T-cell (primary cell): ENCODE measurements at regions not wholly inside any gene's neighbourhood (a gene's known extent, or its start where the extent isn't known, plus 50 kb on each side); places are given as distances from the start of the nearest gene placed in this dataset.
"Not testable (repeated sequence)": the region's sequence is repeated elsewhere in the genome, so short reads cannot be mapped to it uniquely, and the experiment has no call there.

ENCODE experiments used
- ATAC-seq, 4 experiments: fragments of 200-7000 bp in 3 of 4; fragments of 150-1000 bp in 1 of 4; cut with Tn5 transposase; replicated peaks in 1 of 4; 1 replicate in 3 of 4; 2 replicates in 1 of 4; pipeline ENCODE4 v1.10.0; 2021; ENCODE audit warnings: moderate library complexity in 3 of 4, mild to moderate bottlenecking in 2 of 4, moderate number of reproducible peaks in 1 of 4
- CTCF ChIA-PET, 2 donors: fragments of 300-600 bp; sonication (Branson Sonifier 250); formaldehyde crosslinking; loops; one replicate each; lab custom pipeline; 2022; ENCODE audit warnings: antibody characterized with exemption in 2 of 2; lab: Charles Lee
- POLR2A ChIA-PET, 2 donors: fragments of 300-600 bp; sonication (Branson Sonifier 250); formaldehyde crosslinking; loops; one replicate each; lab custom pipeline; 2022; ENCODE audit warnings: antibody characterized with exemption in 2 of 2; lab: Charles Lee
- DNase-seq, 35 experiments: peaks; one replicate each; pipeline versions ENCODE4 v3.0.0 to v3.0.0-alpha.2; 2013 to 2023
- H3K27ac ChIP-seq: one replicate; pipeline ENCODE4 v1.5.1; 2013; ENCODE audit warnings: low read length
- H3K27me3 ChIP-seq, 2 experiments: replicated peaks in 1 of 2; 1 replicate in 1 of 2; 2 replicates in 1 of 2; pipeline versions ENCODE4 v1.6.1 to v1.7.0; 2013; ENCODE audit warnings: low read length in 1 of 2, mixed read lengths in 1 of 2; ENCODE audit not compliant: control insufficient read depth in 2 of 2, insufficient read depth in 2 of 2; ENCODE audit errors: extremely low read depth in 1 of 2
- H3K36me3 ChIP-seq, 2 donors: 1 replicate in 1 of 2; 2 replicates in 1 of 2; pipeline versions ENCODE4 v1.6.1 to v1.7.0; 2013; ENCODE audit warnings: low read length in 1 of 2; ENCODE audit not compliant: control insufficient read depth in 2 of 2, insufficient read depth in 1 of 2; ENCODE audit errors: extremely low read depth in 1 of 2
- H3K4me1 ChIP-seq, 2 experiments: 1 replicate in 1 of 2; 2 replicates in 1 of 2; pipeline versions ENCODE4 v1.6.1 to v1.7.0; 2013; ENCODE audit warnings: low read length in 2 of 2, mixed read lengths in 1 of 2; ENCODE audit not compliant: insufficient read depth in 2 of 2, control insufficient read depth in 1 of 2; ENCODE audit errors: extremely low read depth in 1 of 2
- H3K4me3 ChIP-seq, 2 donors: 1 replicate in 1 of 2; 2 replicates in 1 of 2; pipeline versions ENCODE4 v1.5.1 to v1.7.0; 2013; ENCODE audit warnings: mild to moderate bottlenecking in 2 of 2, low read length in 1 of 2, moderate library complexity in 1 of 2; ENCODE audit not compliant: control insufficient read depth in 1 of 2; ENCODE audit errors: extremely low read depth in 1 of 2
- H3K9me3 ChIP-seq: 2 replicates; pipeline ENCODE4 v1.7.0; 2013
- H3K27ac Mint-ChIP-seq, 2 donors: one replicate each; pipeline ENCODE4 v1.8.0; 2020 to 2021; ENCODE audit warnings: mild to moderate bottlenecking in 2 of 2, mixed read lengths in 2 of 2
- H3K27me3 Mint-ChIP-seq, 2 donors: one replicate each; pipeline ENCODE4 v1.8.0; 2021 to 2022; ENCODE audit warnings: mixed read lengths in 2 of 2
- H3K36me3 Mint-ChIP-seq: one replicate; pipeline ENCODE4 v1.8.0; 2021; ENCODE audit warnings: mixed read lengths
- H3K4me1 Mint-ChIP-seq, 3 donors: one replicate each; pipeline ENCODE4 v1.8.0; 2020 to 2022; ENCODE audit warnings: mixed read lengths in 3 of 3, mild to moderate bottlenecking in 1 of 3
- H3K4me3 Mint-ChIP-seq, 3 donors: one replicate each; pipeline ENCODE4 v1.8.0; 2020 to 2022; ENCODE audit warnings: mild to moderate bottlenecking in 3 of 3, mixed read lengths in 3 of 3, moderate library complexity in 3 of 3
- H3K9me3 Mint-ChIP-seq, 3 donors: one replicate each; pipeline ENCODE4 v1.8.0; 2020 to 2022; ENCODE audit warnings: mixed read lengths in 3 of 3
- WGBS: methylation state at CpG from one replicate; pipeline ENCODE4 v1.1.5; 2013; ENCODE audit warnings: missing lambda C conversion rate; ENCODE audit not compliant: insufficient coverage; 5-methylcytosine and 5-hydroxymethylcytosine counted together

- ATAC-seq, H3K9me3 ChIP-seq, H3K27ac Mint-ChIP-seq, DNase-seq, H3K4me1 Mint-ChIP-seq, H3K36me3 ChIP-seq, H3K4me3 ChIP-seq, POLR2A ChIA-PET, H3K27me3 Mint-ChIP-seq, CTCF ChIA-PET, H3K27me3 ChIP-seq, H3K36me3 Mint-ChIP-seq, H3K4me3 Mint-ChIP-seq, H3K27ac ChIP-seq, H3K4me1 ChIP-seq: not testable (repeated sequence)
- H3K9me3 Mint-ChIP-seq: peaks cover 4 to 24% (median 10%) of the 10 kb centered on the region in 3 donors
- WGBS: no CpG with 5 or more reads among the region's 8 CpGs
Observed at GRCh38 chr2:67195327-67195726, 201.8 kb upstream of the ETAA1 start.

DNA sequence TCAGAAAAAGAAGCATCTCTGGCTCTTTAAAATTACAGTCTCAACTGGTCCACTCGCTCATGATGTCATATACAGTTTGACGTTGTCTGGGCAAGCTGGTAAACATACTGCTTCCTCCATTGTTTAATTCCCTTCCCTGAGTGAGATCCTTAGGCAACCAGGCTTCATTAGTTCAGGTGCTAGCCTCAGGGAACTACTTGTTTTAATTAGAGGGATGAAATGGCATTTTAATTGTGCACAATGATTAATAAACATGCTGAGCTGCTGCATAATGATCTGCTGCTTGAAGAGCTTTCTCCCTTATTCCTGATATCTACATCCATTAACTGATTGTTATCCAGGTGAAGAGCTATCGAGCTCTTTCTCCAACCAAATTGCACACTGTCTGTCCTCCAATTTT is 195.6 kb upstream of the ETAA1 start:
- Mint-ChIP-seq H3K36me3 (no peaks in the 10 kb centered on the region), H3K4me1 (no peaks in the 10 kb centered on the region), H3K4me3 (no peak overlapping the region), H3K27me3 (peaks cover 0 to 6% of the 10 kb centered on the region in 2 donors), H3K9me3 (peaks cover 0 to 13% (median 1%) of the 10 kb centered on the region in 3 donors), H3K27ac (no peak overlapping the region)
- 100% methylated on average over 1 of the region's 3 CpGs for WGBS
- DNase-seq (no peak), ATAC-seq (no peak)
- Histone ChIP-seq H3K4me3 (no peak overlapping the region), H3K27me3 (no peaks in the 10 kb centered on the region), H3K9me3 (no peaks in the 10 kb centered on the region), H3K36me3 (no peaks in the 10 kb centered on the region), H3K4me1 (no peaks in the 10 kb centered on the region), H3K27ac (no peak overlapping the region)
- CTCF ChIA-PET: no interaction called here
- POLR2A ChIA-PET: no interaction called here

DNA sequence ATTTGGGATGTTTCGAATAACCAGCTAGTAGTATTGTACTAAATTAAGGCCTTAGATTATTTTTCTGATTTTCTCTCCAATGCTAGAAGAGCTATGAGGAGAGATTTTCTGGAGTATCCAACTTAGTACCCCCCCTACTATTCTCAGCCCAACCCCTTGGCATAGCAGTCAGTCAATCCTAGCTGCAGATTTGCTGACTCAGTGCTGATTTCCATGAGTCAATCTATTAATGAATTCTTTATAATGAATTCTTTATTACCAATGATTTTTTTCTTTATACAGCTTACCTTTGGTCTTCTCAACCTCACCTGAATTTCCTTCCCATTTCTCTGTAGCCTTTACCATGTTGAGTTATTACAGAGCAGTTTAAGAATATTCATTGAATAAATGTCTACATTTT is 192.8 kb upstream of the ETAA1 start:
- H3K9me3 ChIP-seq: no peaks in the 10 kb centered on the region
- Mint-ChIP-seq H3K4me1 (no peaks in the 10 kb centered on the region), H3K27me3 (no peaks in the 10 kb centered on the region), H3K36me3 (no peaks in the 10 kb centered on the region), H3K9me3 (no peaks in the 10 kb centered on the region), H3K27ac (no peak overlapping the region), H3K4me3 (no peak overlapping the region)
- H3K27ac ChIP-seq: no peak overlapping the region
- no peaks in the 10 kb centered on the region for H3K4me1 ChIP-seq
- no peak overlapping the region for H3K4me3 ChIP-seq
- H3K27me3 ChIP-seq: no peaks in the 10 kb centered on the region
- ATAC-seq (no peak), DNase-seq (no peak)
- CTCF ChIA-PET: no interaction called here
- POLR2A ChIA-PET: no interaction called here
- WGBS: no CpG with 5 or more reads among the region's 1 CpG
- no peaks in the 10 kb centered on the region for H3K36me3 ChIP-seq

DNA sequence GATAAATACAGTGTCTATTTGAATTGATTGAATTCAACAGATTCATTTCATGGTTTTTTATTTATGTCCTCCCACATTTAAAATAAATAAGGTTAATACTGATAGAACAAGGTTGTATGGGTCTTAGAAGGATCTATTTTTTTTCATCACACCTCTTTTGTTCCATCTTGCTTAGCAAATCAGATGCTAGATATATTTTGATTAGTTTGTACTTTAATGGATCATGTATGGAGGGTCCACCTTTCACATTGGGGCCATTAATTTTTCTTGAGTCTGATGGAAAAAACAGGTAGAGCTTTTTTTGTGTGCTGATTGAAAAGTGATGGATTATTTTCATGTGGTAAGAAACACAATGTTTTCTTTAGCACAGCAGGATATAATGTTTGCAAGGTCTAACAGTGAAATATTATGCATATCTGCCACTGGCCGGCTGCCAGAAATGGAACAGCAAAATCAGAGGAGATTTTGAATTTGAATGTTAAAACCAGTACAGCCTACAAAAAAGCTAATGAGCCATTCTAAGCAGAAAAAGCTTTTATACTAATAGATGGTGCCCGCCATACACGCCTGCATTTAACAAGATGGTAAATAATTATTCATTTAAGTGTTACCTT is 188.1 kb upstream of the ETAA1 start:
- H3K4me3 Mint-ChIP-seq: no peak overlapping the region
- H3K27me3 Mint-ChIP-seq: peaks cover 0 to 2% of the 10 kb centered on the region in 2 donors
- Histone ChIP-seq H3K36me3 (no peaks in the 10 kb centered on the region), H3K27ac (no peak overlapping the region), H3K9me3 (no peaks in the 10 kb centered on the region), H3K4me1 (no peaks in the 10 kb centered on the region), H3K27me3 (peaks cover 0 to 9% of the 10 kb centered on the region in 2 experiments), H3K4me3 (no peak overlapping the region)
- ATAC-seq (no peak), DNase-seq (no peak)
- H3K9me3 Mint-ChIP-seq: no peaks in the 10 kb centered on the region
- no peaks in the 10 kb centered on the region for H3K4me1 Mint-ChIP-seq
- WGBS: no CpG with 5 or more reads among the region's 3 CpGs
- no peak overlapping the region for H3K27ac Mint-ChIP-seq
- CTCF ChIA-PET: no interaction called here
- POLR2A ChIA-PET: no interaction called here
- H3K36me3 Mint-ChIP-seq: no peaks in the 10 kb centered on the region

DNA sequence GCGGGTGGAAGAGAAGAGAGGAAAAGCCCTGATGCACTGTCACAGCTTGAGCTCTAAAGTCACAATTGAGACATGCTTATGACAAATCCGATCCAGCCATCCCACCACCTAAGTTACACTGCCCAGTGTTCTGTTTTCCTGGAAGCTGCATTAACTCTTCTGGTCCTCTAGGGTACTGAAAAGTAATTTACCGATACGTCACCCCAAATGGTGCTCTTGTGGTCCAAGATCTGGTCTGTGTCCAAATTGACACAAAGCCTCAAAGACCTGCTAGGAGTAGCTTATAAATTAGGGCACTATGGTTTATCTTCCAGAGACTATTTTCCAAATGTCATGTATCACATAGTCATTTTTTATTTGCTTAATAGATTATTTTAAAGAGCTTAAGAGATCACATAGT is 186.7 kb upstream of the ETAA1 start:
- Histone ChIP-seq H3K27ac (no peak overlapping the region), H3K27me3 (peaks cover 0 to 9% of the 10 kb centered on the region in 2 experiments), H3K9me3 (no peaks in the 10 kb centered on the region), H3K4me3 (no peak overlapping the region), H3K36me3 (no peaks in the 10 kb centered on the region), H3K4me1 (no peaks in the 10 kb centered on the region)
- Mint-ChIP-seq H3K36me3 (no peaks in the 10 kb centered on the region), H3K27ac (no peak overlapping the region), H3K4me1 (no peaks in the 10 kb centered on the region), H3K27me3 (peaks cover 4 to 6% of the 10 kb centered on the region in 2 donors), H3K4me3 (no peak overlapping the region), H3K9me3 (peaks cover 0 to 6% (median 0%) of the 10 kb centered on the region in 3 donors)
- WGBS: no CpG with 5 or more reads among the region's 4 CpGs
- ChIA-PET CTCF (interaction anchor here in 1 of 2 donors (1.1 kb wide), 1 partner anchor 13 kb away, joined by 3 read pairs; no protein-coding TSS in a partner anchor), POLR2A (no interaction called here)
- no peak for DNase-seq
- ATAC-seq: no peak

- Mint-ChIP-seq H3K27me3 (peaks cover 6 to 9% of the 10 kb centered on the region in 2 donors), H3K27ac (no peak overlapping the region), H3K4me1 (no peaks in the 10 kb centered on the region), H3K36me3 (no peaks in the 10 kb centered on the region), H3K4me3 (no peak overlapping the region), H3K9me3 (peaks cover 0 to 6% (median 3%) of the 10 kb centered on the region in 3 donors)
- POLR2A ChIA-PET: no interaction called here
- peaks cover 0 to 9% of the 10 kb centered on the region in 2 experiments for H3K27me3 ChIP-seq
- DNase-seq: no peak
- H3K4me1 ChIP-seq: no peaks in the 10 kb centered on the region
- H3K27ac ChIP-seq: no peak overlapping the region
- no peaks in the 10 kb centered on the region for H3K9me3 ChIP-seq
- CTCF ChIA-PET: no interaction called here
- H3K36me3 ChIP-seq: no peaks in the 10 kb centered on the region
- ATAC-seq: no peak
- H3K4me3 ChIP-seq: no peak overlapping the region
- WGBS: 83% methylated on average over 1 of the region's 1 CpG
Observed at GRCh38 chr2:67212203-67212602, 184.9 kb upstream of the ETAA1 start.

GRCh38 chr2:67213270-67213670 is 183.9 kb upstream of the ETAA1 start:
- H3K27me3 ChIP-seq: peaks cover 0 to 9% of the 10 kb centered on the region in 2 experiments
- DNase-seq (no peak), ATAC-seq (no peak)
- peaks cover 6 to 9% of the 10 kb centered on the region in 2 donors for H3K27me3 Mint-ChIP-seq
- 86% methylated on average over 8 of the region's 8 CpGs for WGBS
- ChIA-PET POLR2A (no interaction called here), CTCF (no interaction called here)
- H3K36me3 ChIP-seq: no peaks in the 10 kb centered on the region
- no peaks in the 10 kb centered on the region for H3K4me1 Mint-ChIP-seq
- H3K27ac ChIP-seq: no peak overlapping the region
- H3K4me3 Mint-ChIP-seq: no peak overlapping the region
- H3K4me3 ChIP-seq: no peak overlapping the region
- H3K9me3 ChIP-seq: no peaks in the 10 kb centered on the region
- no peak overlapping the region for H3K27ac Mint-ChIP-seq
- H3K9me3 Mint-ChIP-seq: peaks cover 5 to 7% (median 6%) of the 10 kb centered on the region in 3 donors
- H3K36me3 Mint-ChIP-seq: no peaks in the 10 kb centered on the region
- no peaks in the 10 kb centered on the region for H3K4me1 ChIP-seq
